Epithelial cell of proximal tubule (primary cell): ENCODE measurements at regions not wholly inside any gene's neighbourhood (a gene's known extent, or its start where the extent isn't known, plus 50 kb on each side); places are given as distances from the start of the nearest gene placed in this dataset.
A peak's percentile ranks its signal among the peaks of the same experiment; 100 is the strongest.

Experiments used
- DNase-seq: peaks from one replicate; pipeline ENCODE4 v3.0.0-alpha.2; 2011; ENCODE audit warnings: low read depth
- H3K4me3 ChIP-seq: 2 replicates; pipeline ENCODE4 v1.5.1; 2011; ENCODE audit warnings: low read depth, mild to moderate bottlenecking, low read length
- TF ChIP-seq, protein P1 (sequence below): conservative IDR thresholded peaks from 2 replicates; pipeline ENCODE4 v1.5.1; 2012; ENCODE audit warnings: low read depth, mild to moderate bottlenecking, low read length

DNA sequence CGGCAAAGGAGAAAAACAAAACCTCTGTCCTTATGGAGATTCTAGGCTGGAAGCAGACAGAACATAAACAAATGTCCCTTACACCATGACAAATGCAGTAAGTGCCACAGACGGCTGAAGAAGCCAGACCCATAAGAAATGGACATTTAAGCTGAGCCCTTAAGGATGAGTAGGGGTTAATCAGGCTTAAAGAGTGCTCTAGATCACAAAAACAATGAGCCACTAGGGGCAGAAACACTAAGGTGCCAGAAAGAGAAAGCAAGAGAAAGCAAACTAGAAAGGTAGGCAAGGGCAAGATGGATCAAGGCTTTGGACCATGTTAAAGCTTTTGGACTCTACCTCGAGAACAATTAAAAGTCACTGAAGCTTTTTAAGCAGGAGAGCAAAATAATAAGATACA is 326.9 kb upstream of the WWC1 start:
- no peak overlapping the region for H3K4me3 ChIP-seq
- no peak for DNase-seq
- TF ChIP-seq, protein P1, sequence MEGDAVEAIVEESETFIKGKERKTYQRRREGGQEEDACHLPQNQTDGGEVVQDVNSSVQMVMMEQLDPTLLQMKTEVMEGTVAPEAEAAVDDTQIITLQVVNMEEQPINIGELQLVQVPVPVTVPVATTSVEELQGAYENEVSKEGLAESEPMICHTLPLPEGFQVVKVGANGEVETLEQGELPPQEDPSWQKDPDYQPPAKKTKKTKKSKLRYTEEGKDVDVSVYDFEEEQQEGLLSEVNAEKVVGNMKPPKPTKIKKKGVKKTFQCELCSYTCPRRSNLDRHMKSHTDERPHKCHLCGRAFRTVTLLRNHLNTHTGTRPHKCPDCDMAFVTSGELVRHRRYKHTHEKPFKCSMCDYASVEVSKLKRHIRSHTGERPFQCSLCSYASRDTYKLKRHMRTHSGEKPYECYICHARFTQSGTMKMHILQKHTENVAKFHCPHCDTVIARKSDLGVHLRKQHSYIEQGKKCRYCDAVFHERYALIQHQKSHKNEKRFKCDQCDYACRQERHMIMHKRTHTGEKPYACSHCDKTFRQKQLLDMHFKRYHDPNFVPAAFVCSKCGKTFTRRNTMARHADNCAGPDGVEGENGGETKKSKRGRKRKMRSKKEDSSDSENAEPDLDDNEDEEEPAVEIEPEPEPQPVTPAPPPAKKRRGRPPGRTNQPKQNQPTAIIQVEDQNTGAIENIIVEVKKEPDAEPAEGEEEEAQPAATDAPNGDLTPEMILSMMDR = peak; percentile 51

DNA sequence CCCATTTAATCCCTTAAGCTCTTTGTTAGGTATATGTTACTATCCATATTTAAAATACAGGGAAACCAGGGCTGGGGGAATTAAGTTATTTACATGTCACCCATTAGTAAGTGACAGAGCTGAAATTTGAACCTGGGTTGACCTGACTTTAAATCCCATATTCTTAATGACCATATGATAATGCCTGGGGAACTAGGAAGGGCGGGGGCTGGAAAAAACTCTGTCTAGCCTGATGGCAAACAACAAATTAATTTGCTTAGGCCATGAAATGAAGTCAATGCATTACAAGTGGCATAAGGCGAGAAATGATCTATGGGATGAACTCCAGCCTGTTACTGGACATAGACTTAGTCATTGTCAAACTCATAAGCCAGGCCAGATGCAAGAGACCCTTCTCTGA is 325.7 kb upstream of the WWC1 start:
- TF ChIP-seq, protein P1 = no peak
- DNase-seq = no peak
- no peak overlapping the region for H3K4me3 ChIP-seq

DNA sequence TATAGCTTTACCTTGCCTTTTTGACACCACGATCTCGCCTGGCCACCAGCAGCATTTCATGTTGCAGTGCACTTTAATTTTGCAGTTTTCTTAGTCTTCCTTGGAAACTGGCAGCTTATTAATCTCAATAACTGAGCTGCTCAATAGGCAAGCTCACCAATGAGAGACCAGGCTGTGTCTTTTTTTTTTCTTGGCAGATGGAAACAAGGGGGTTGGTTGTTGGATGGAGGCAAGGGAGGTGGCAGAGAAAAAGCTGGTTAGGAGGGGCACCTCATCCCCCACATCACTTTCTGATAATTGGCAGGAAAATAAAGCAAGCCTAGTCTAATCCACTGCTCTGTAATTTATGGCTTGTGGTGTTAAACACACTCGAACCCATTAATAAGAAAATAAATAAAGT is 324.5 kb upstream of the WWC1 start:
- DNase-seq = no peak
- TF ChIP-seq, protein P1 = no peak
- H3K4me3 ChIP-seq = no peak overlapping the region

DNA sequence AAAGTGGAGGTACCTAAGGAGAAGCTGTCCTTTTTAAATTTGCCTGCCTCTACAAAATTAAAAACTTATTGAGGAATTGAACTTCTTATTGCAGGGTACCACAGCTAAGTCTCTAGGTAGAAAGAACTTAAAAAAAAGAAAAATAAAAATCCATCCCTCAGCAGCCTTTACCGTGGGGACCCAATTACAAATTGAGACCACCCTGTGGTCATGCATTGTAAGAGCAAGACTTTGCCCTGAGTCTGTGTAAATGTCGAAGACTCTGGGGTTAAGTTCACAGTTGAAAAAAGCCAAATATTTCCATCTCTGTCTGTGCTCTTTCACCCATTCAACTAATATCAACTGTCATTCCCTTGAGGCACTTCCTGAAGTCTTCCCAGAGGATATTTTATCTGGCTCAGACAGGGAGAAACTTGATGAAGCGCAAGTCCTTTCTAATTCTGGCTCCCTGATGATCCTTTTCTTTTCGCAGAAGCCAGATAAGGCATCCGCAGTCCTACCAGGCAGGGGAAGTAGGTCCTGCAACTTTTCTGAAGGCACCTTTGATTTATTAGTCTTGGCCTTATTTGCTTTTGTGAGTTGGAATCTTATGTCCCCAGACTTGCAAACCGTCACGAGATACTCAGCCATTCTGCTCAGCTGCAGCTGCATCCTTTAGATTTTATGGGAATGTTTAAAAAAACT is 323.8 kb upstream of the WWC1 start:
- DNase-seq = no peak
- TF ChIP-seq, protein P1 = no peak
- H3K4me3 ChIP-seq = no peak overlapping the region

DNA sequence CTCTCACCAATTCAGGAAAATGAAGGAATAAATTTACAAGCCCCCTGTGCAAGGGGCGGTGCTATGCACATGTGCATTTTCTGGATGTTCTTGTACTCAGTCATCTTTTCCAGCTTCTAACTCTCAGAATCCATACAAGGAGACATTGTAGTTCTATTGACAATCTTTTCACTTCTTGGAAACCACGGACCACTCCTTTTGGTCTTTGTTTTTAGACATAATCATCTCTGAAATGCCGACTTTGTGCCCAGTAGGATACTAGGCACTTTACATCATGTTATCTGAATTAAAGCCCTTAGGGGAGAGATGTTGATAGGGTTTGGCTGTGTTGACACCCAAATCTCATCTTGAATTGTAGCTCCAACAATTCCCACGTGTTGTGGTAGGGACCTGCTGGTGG is 322.6 kb upstream of the WWC1 start:
- no peak overlapping the region for H3K4me3 ChIP-seq
- DNase-seq = no peak
- TF ChIP-seq, protein P1 = no peak

DNA sequence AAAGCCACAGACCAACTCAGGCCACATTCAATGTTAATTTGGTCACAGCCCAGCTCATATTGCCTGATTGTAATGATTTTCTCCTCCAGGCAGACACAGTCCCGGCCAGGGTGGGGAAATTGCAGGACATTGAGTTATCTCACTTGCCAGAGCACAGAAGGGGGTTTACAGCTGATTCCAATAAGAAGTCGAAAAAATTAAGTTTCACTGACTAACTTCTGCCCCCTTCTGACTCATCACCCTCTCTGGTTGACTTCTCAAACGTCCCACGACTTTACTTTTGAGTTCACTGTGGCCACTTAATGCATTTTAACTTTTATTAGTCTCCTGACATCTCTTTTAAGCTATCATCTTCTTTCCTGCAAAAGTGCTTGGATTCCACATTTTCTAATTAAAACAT is 321.4 kb upstream of the WWC1 start:
- DNase-seq = no peak
- TF ChIP-seq, protein P1 = peak; percentile 5
- H3K4me3 ChIP-seq = no peak overlapping the region

DNA sequence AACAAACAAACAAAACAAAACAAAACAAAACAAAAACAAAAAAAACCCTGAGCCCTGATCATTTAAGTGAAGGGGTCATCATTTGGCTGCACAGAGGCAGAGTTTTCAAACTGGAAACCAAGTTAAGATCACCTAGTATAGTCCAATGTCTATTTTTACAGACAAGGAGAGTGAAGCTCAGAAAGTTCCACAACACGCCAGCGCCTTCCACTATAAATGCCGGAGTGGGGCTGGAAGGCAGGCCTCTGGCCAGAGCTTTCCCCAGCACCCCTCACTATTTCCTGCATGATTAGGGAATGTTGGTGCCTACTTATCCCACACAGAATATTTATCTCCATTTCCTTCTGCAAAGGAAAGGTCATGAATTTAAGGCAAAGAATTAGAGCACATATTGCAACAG is 319.7 kb upstream of the WWC1 start:
- no peak for DNase-seq

More for the DNA sequence above, 319.7 kb upstream of the WWC1 start:
- TF ChIP-seq, protein P1 = no peak
- H3K4me3 ChIP-seq = no peak overlapping the region
